ENCODE measurements at regions not wholly inside any gene's neighbourhood (a gene's known extent, or its start where the extent isn't known, plus 50 kb on each side); places are given as distances from the start of the nearest gene placed in this dataset.

- H3K4me2 ChIP-seq (ENCODE audit: low read depth, low read length) = no peak overlapping the region
- H3K27me3 ChIP-seq (replicated peaks; ENCODE audit: insufficient read depth, low read length) = no peaks in the 10 kb centered on the region
Observed at GRCh38 chr2:64863097-64863820, 125.9 kb upstream of the SLC1A4 start.

GRCh38 chr2:64865073-64865830 is 123.9 kb upstream of the SLC1A4 start:
- Histone ChIP-seq H3K27ac (ENCODE audit: low read length) (no peak overlapping the region), H3K9me2 (replicated peaks; ENCODE audit: insufficient read depth, low read length) (no peaks in the 10 kb centered on the region), H3K27me3 (replicated peaks; ENCODE audit: insufficient read depth, low read length) (no peaks in the 10 kb centered on the region), H3K4me2 (ENCODE audit: low read depth, low read length) (peak overlapping the region; percentile 97), H3K36me3 (replicated peaks; ENCODE audit: insufficient read depth, low read length) (no peaks in the 10 kb centered on the region), H3K9me3 (replicated peaks; ENCODE audit: insufficient read depth, low read length) (no peaks in the 10 kb centered on the region), H3K79me2 (ENCODE audit: low read length) (no peaks in the 10 kb centered on the region), H4K20me1 (ENCODE audit: insufficient read depth, low read length) (no peaks in the 10 kb centered on the region), H3F3A (ENCODE audit: insufficient read depth, low read length) (peaks cover 5% of the 10 kb centered on the region; the same call in 1 of the 2 replicates), H3K9ac (ENCODE audit: low read length) (peak overlapping the region; percentile 59; the same call in 1 of the 2 replicates), H3K4me1 (ENCODE audit: low read length) (peaks cover 17% of the 10 kb centered on the region; the same call in 1 of the 2 replicates), H2AFZ (ENCODE audit: low read length) (peak overlapping the region; percentile 98), H3K4me3 (ENCODE audit: low read length) (peak overlapping the region; percentile 88)
- peak; percentile 61 for DNase-seq
- TF ChIP-seq CTCF (IDR thresholded peaks at IDR 0.05; ENCODE audit: low read length) (no peak; the same call in 1 of the 2 replicates), EZH2 (optimal IDR thresholded peaks at IDR 0.05; ENCODE audit: low read depth, low read length) (no peak), EZH2phosphoT487 (IDR thresholded peaks at IDR 0.05; ENCODE audit: low read length) (no peak)

More at GRCh38 chr2:64863097-64863820, 125.9 kb upstream of the SLC1A4 start:
- Histone ChIP-seq H3K36me3 (replicated peaks; ENCODE audit: insufficient read depth, low read length) (no peaks in the 10 kb centered on the region), H2AFZ (ENCODE audit: low read length) (no peak overlapping the region), H4K20me1 (ENCODE audit: insufficient read depth, low read length) (no peaks in the 10 kb centered on the region), H3K9me2 (replicated peaks; ENCODE audit: insufficient read depth, low read length) (no peaks in the 10 kb centered on the region), H3K79me2 (ENCODE audit: low read length) (no peaks in the 10 kb centered on the region), H3K4me3 (ENCODE audit: low read length) (no peak overlapping the region), H3F3A (ENCODE audit: insufficient read depth, low read length) (peaks cover 5% of the 10 kb centered on the region; the same call in 1 of the 2 replicates), H3K27ac (ENCODE audit: low read length) (no peak overlapping the region), H3K4me1 (ENCODE audit: low read length) (peaks cover 22% of the 10 kb centered on the region), H3K9ac (ENCODE audit: low read length) (no peak overlapping the region), H3K9me3 (replicated peaks; ENCODE audit: insufficient read depth, low read length) (no peaks in the 10 kb centered on the region)
- DNase-seq = no peak
- TF ChIP-seq EZH2phosphoT487 (IDR thresholded peaks at IDR 0.05; ENCODE audit: low read length) = no peak
- TF ChIP-seq EZH2 (optimal IDR thresholded peaks at IDR 0.05; ENCODE audit: low read depth, low read length) = no peak
- TF ChIP-seq CTCF (IDR thresholded peaks at IDR 0.05; ENCODE audit: low read length) = no peak

- H3K4me2 ChIP-seq (ENCODE audit: low read depth, low read length) = peak overlapping the region; percentile 97
- peak overlapping the region; percentile 51 for H3K4me3 ChIP-seq (ENCODE audit: low read length)
- H3K9me3 ChIP-seq (replicated peaks; ENCODE audit: insufficient read depth, low read length) = no peaks in the 10 kb centered on the region
- peaks cover 17% of the 10 kb centered on the region; the same call in 1 of the 2 replicates for H3K4me1 ChIP-seq (ENCODE audit: low read length)
- no peak overlapping the region for H3K27ac ChIP-seq (ENCODE audit: low read length)
- peak overlapping the region; percentile 46; the same call in 1 of the 2 replicates for H2AFZ ChIP-seq (ENCODE audit: low read length)
- H4K20me1 ChIP-seq (ENCODE audit: insufficient read depth, low read length) = no peaks in the 10 kb centered on the region
- no peak overlapping the region for H3K9ac ChIP-seq (ENCODE audit: low read length)
- TF ChIP-seq EZH2 (optimal IDR thresholded peaks at IDR 0.05; ENCODE audit: low read depth, low read length) = no peak
- TF ChIP-seq CTCF (IDR thresholded peaks at IDR 0.05; ENCODE audit: low read length) = peak; percentile 30; the same call in 1 of the 2 replicates
- H3F3A ChIP-seq (ENCODE audit: insufficient read depth, low read length) = peaks cover 5% of the 10 kb centered on the region; the same call in 1 of the 2 replicates
- no peak for DNase-seq
- no peaks in the 10 kb centered on the region for H3K36me3 ChIP-seq (replicated peaks; ENCODE audit: insufficient read depth, low read length)
- H3K79me2 ChIP-seq (ENCODE audit: low read length) = no peaks in the 10 kb centered on the region
- H3K27me3 ChIP-seq (replicated peaks; ENCODE audit: insufficient read depth, low read length) = no peaks in the 10 kb centered on the region
- no peaks in the 10 kb centered on the region for H3K9me2 ChIP-seq (replicated peaks; ENCODE audit: insufficient read depth, low read length)
Observed at GRCh38 chr2:64865831-64866345, 123.3 kb upstream of the SLC1A4 start.

Data from MM.1S (cell line).